HG02571 (cell line): ENCODE measurements at regions not wholly inside any gene's neighbourhood (a gene's known extent, or its start where the extent isn't known, plus 50 kb on each side); places are given as distances from the start of the nearest gene placed in this dataset.
"Not testable (repeated sequence)": the region's sequence is repeated elsewhere in the genome, so short reads cannot be mapped to it uniquely, and the experiment has no call there.

Experiments
- ATAC-seq: cut with Tn5 transposase; IDR thresholded peaks from one replicate; pipeline ENCODE4 v1.9.1; 2021; ENCODE audit warnings: mild to moderate bottlenecking, moderate library complexity; ENCODE audit not compliant: unreplicated experiment

GRCh38 chrX:115909017-115909416, 261.5 kb upstream of the AGTR2 start:
- no peak for ATAC-seq

DNA sequence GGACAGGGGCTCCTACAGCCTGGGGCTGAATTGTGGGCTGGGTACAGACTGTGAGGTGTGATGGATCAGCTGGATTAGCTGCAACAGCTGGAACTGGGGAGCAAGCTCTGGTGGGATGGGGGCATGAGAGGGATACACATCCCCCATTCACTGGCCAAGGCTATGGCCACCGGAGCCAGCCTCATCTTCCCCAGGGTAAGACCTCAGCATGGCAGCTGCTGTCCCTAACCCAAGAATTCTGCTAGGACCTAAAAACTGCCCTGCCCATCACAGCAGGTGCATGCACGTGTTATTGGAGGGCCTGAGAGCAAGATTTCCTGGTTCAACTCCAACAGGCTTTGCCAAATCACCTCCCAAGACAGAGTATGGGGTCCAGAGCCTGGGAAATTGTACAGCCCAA, 258.6 kb upstream of the AGTR2 start:
- ATAC-seq, result peak; percentile 1

DNA sequence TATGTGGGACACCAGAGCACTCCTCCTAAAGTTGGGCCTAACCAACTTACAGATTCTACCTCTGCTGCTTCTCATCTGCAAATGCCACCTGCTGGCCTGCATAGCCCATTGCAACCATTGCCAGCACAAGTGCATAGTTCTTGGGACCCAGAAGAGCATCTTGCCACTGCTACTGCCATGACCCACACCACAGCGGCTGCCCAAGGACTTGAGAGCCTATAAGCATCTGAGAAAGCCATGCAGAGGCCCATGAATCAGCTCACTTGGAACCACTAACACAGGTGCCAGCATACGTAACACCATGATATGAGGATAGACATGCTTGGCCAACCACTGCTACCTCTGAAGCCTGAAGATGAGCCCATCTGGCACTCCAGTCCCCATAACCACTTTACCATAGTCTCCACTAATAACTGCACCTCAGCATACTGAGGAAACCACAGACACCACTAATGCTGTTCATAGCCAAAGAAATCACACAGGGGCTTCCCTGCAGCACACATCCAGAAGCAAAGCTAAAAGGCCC, 258.1 kb upstream of the AGTR2 start:
- peak; percentile 94 for ATAC-seq

DNA sequence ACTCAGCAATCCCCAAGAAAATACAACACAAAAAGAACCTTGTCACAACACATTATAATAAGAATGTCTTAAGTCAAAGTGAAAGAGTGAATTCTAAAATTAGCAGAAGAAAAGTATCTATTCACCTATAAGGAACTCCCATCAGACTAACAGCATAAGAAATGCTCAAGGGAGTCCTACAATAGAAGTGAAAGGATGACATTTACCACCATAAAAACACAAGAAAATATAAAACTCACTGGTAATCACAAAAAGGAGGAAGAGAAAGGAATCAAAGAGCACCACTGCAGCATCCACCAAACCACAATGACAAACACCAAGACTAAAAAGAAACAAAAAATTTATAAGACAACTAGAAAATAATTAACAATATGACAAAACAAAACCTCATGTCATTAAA, 257.0 kb upstream of the AGTR2 start:
- ATAC-seq, result no peak

GRCh38 chrX:115915625-115916024, 254.9 kb upstream of the AGTR2 start:
- not testable (repeated sequence) for ATAC-seq

DNA sequence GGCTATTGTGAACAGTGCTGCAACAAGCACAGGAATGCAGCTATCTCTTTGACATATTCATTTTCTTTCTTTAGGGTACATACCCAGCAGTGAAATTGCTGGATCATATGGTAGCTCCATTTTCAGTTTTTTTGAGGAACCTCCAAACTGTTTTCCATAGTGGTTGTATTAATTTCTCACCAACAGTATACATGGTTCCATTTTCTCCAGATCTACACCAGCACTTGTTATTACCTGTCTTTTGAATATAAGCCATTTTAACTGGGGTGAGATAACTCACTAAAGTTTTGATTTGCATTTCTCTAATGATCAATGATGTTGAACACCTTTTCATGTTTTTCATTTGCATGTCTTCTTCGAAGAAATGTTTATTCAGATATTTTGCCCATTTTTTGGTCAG, 241.1 kb upstream of the AGTR2 start:
- no peak for ATAC-seq

DNA sequence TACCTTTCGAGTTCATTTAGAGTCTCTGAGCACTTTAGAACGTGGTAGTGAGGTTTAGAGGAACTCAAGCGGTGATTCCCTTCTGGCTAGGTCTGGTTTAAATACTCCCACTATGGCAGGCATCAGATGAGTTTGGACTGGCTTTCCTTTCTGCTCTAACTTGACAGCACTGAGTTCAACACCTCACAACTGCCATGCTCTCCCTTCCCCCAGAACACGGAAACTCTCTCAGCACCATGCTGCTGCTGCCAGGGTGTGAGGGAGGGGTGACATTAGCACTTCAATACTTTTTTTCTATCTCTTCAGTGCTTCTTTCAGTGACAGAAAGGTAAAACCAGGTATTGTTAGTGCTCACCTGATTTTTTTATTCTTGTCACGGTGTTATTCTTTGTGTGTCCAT, 234.5 kb upstream of the AGTR2 start:
- ATAC-seq, result no peak

DNA sequence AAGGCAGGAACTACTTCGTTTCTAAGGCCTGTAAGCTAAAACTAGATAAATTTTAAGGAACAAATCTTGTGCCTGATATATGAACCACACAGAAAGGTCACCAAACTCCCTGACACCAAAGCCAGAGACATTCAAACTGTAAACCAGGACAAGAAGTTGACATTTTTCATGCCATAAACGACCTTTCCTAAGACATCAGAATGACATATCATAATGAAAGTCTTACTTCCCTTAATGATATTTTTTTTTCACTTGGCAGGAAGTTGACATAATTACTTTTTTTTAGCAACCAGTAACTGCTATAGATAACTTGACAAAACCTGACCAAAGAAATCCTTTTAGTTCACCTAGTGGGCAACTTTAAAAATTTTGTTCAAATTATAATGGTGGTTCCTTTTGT, 231.5 kb upstream of the AGTR2 start:
- ATAC-seq, result no peak

GRCh38 chrX:115939636-115940160, 230.8 kb upstream of the AGTR2 start:
- no peak for ATAC-seq

DNA sequence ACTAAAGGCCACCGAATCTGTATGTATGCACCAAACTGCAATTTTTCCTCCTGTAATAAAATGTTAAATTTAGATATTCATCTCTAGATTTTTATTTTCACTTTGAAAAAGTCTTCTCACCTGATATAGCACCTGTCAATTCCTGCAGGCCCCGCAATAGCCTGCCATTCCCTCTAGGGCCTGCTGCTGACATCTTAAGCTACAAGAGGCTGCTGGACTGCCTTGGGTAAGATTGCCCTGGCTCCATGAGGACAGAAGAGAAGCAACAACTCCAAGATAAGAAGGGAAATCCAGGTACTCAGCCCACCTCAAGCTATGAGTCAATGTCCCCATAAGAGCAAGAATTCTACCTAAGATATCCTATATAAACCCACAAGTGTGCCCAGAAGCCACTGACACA, 230.2 kb upstream of the AGTR2 start:
- no peak for ATAC-seq

GRCh38 chrX:115940888-115941332, 229.6 kb upstream of the AGTR2 start:
- ATAC-seq, result peak; percentile 80

DNA sequence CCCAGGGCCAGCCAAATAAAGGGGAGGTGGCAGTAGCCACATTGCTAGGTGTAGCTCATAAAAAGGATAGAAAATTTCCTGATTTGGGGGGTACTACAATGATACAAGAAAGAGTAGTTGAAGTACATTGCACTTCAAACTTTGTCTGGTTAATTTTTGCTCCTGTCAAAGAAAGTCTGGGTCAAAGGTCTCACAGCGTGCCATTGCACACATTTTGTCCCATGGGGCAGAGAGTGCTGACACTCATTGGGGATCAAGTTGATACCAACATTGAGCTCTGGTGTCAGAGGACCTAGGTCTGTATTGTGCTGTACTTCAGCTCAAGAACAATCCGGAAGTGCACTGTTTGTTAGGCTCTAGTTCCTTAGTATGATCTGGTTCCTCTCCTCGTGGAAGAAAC, 229.2 kb upstream of the AGTR2 start:
- ATAC-seq, result no peak

- no peak for ATAC-seq
These were observed 224.5 kb upstream of the AGTR2 start for GRCh38 chrX:115946059-115946458.

- no peak for ATAC-seq
These were observed 222.3 kb upstream of the AGTR2 start for GRCh38 chrX:115948018-115948923.

DNA sequence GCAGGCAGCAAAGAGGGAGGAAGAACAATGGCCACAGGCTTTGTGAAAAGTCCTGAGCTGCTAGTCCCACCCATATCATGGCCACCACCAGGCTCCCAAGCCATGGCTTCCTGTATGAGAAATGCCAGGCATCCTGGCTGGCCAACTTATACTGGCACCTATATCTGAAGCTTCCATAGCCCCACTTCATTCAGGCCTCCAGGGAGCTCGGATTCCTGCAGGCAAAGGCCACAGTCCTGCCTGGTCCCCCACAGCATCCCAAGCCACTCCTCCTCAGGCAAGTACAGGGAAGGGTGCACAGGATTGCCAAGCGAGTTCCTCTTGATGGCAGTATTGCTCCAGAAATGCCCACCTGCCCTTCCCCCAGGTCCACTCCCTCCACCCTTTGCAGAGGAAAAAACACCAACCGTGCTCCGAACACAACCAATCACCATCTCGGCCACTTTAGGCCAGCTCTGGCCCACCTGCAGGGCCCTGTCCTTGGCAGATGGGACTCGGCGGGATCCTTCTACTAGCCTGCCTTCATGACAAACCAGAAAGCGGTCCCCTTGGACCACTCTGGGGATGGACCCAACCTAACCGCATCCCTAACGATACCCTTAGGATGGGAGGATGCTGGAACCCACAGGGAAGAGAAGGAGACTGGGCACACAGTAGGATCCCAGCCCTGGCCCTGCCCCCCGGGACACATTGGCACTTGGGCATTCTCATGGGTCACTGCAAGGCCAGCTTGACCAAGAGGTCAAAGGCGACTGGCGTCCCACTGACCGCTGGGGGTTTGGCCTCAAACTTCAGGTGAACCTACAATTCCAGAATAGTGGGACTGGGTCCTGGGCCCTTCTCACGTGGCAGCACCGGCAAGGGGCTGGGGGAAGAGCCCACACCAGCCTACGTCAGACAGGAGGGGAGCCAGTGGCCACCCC, 220.4 kb upstream of the AGTR2 start:
- no peak for ATAC-seq

GRCh38 chrX:115952417-115953092, 218.0 kb upstream of the AGTR2 start:
- no peak for ATAC-seq

- ATAC-seq, result no peak
These were observed 212.6 kb upstream of the AGTR2 start for GRCh38 chrX:115957862-115958490.

GRCh38 chrX:115958687-115959359, 211.7 kb upstream of the AGTR2 start:
- no peak for ATAC-seq

- no peak for ATAC-seq
These were observed 210.0 kb upstream of the AGTR2 start for GRCh38 chrX:115960440-115961084.
